ENCODE measurements at regions not wholly inside any gene's neighbourhood (a gene's known extent, or its start where the extent isn't known, plus 50 kb on each side); places are given as distances from the start of the nearest gene placed in this dataset.

DNA sequence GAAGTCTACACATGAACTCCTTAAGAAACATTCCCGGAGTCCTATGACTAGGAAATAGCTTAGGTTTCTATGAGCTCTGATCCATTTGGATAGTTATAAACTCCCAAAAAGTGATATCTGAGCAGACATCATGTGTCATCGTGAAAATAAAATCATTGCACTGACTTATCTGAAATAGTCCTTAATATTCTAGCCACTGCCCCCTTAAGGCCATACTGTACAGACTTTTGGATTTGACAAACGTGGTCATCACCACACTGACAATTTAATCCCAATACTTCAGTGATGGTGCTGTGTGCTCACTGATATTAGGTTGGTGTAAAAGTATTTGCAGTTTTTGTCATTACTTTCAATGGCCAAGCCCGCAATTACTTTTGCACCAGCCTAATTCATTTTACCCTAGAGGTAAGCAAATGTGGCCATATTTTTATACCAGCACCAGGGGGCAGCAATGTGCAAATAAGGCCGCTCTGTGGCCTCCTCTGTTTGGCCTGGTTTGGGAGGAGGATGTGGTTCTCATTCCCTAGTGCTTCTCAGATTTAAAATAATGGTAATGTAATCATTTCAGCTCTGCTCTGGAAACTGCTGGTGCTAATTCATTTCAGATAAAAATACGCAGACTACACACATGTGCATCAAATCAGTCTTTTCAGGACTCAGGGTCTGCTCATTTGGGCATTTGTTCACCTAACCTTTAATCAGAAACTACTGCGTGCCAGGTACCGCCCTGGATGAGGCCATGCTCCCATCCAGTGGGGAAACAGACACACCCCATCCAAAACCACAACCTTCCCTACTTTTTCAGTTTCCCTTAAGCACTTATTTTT is 196.4 kb upstream of the C1QTNF7 start:
- intact Hi-C loops (cut with DNase I): loop anchor here in 7 of 10 donors (1.0 to 10.0 kb wide), 4 partner anchors 163 to 423 kb away; partner anchors contain the start of gene FBXL5 (in 1 of the 7)
- Histone ChIP-seq H3K27ac (peak overlapping the region in 2 of 10 donors; percentile 17 to 50), H3K9me3 (no peaks in the 10 kb centered on the region), H3K4me3 (no peak overlapping the region), H3K4me1 (peaks cover 3 to 37% (median 27%) of the 10 kb centered on the region in 9 donors), H3K36me3 (no peaks in the 10 kb centered on the region), H3K27me3 (no peaks in the 10 kb centered on the region)
- TF ChIP-seq, protein P1, sequence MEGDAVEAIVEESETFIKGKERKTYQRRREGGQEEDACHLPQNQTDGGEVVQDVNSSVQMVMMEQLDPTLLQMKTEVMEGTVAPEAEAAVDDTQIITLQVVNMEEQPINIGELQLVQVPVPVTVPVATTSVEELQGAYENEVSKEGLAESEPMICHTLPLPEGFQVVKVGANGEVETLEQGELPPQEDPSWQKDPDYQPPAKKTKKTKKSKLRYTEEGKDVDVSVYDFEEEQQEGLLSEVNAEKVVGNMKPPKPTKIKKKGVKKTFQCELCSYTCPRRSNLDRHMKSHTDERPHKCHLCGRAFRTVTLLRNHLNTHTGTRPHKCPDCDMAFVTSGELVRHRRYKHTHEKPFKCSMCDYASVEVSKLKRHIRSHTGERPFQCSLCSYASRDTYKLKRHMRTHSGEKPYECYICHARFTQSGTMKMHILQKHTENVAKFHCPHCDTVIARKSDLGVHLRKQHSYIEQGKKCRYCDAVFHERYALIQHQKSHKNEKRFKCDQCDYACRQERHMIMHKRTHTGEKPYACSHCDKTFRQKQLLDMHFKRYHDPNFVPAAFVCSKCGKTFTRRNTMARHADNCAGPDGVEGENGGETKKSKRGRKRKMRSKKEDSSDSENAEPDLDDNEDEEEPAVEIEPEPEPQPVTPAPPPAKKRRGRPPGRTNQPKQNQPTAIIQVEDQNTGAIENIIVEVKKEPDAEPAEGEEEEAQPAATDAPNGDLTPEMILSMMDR (IDR thresholded peaks at IDR 0.05): peak; percentile 65 to 83 (median 71)
- peak; percentile 81 to 87 (median 82) for ATAC-seq
- DNase-seq: peak; percentile 44 to 86
- WGBS, 2 donors: 54 to 59% methylated on average over 8 of the region's 8 CpGs

DNA sequence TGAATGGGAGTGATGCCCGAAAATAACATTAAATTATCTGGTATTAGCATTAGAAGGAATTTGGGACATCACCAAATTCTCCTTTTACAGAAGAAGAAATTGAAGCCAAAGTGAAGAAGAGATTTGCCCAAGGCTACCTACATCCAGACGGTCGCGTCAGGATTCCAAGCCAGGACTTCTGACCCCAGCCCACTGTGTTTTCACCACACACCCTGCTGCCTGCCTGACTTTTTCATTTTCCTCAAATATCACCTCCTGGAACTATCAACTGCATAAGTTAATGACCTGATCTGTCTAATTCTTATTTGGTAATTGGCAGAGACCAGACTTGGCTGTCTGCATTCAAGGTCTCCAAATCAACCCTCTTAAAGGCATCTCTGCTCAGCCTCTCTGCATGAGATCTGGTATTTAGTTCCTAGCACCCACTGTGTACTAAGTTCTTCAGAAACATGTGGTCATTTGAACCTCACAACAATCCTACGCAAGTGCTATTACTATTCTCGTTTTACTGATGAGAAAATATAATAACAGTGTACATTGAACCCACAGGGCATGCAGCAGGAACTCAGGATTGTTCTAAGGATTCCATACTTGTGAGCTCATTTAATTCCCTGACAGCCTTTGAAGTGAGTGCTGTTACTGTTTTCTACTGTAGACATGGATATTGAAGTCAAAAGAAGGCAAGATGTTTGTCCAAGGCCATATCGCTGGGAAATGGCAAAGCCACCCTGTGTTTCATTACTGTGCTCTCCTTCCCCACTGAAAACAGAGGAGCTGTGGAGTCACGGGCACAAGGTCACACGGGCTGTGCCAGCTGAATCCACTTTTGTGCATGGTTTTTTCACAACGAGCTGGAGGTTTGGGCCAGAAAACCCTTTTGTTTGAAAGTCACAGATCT is 195.2 kb upstream of the C1QTNF7 start:
- peak in 2 of 8 donors; percentile 5 to 15 for ATAC-seq
- DNase-seq: no peak
- Histone ChIP-seq H3K27me3 (no peaks in the 10 kb centered on the region), H3K36me3 (no peaks in the 10 kb centered on the region), H3K27ac (peak overlapping the region in 8 of 10 donors; percentile 0 to 66 (median 47)), H3K4me1 (peaks cover 3 to 37% (median 27%) of the 10 kb centered on the region in 9 donors), H3K4me3 (no peak overlapping the region), H3K9me3 (no peaks in the 10 kb centered on the region)
- TF ChIP-seq, protein P1 (IDR thresholded peaks at IDR 0.05): no peak
- intact Hi-C loops (cut with DNase I): loop anchor here in 6 of 10 donors (2.0 to 10.0 kb wide), 3 partner anchors 162 to 422 kb away; partner anchors contain the start of gene FBXL5 (in 1 of the 6)
- WGBS, 2 donors: 62 to 67% methylated on average over 10 of the region's 10 CpGs

DNA sequence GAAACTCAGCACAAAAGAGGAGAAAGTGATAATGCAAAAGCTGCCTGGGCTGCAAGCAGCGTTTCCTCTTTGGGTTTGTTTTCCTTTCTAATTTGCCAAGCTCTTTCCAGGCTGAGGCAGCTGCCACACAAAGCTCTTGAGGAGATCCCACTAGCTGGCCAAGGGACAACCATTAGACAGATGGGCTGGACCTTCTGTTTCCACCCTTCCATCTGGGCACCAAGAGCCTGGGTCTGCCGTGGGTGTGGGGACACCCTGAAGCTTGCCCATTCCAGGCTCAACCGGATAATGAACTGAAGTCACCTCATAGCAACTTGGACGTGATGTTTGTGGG is 194.6 kb upstream of the C1QTNF7 start:
- no peak overlapping the region for H3K4me3 ChIP-seq
- TF ChIP-seq, protein P1 (IDR thresholded peaks at IDR 0.05): no peak
- ATAC-seq (peak in 7 of 8 donors; percentile 5 to 59 (median 22)), DNase-seq (no peak)
- H3K36me3 ChIP-seq: no peaks in the 10 kb centered on the region
- 47 to 58% methylated on average over 4 of the region's 4 CpGs for WGBS, 2 donors
- intact Hi-C loops (cut with DNase I): loop anchor here in 6 of 10 donors (2.0 to 10.0 kb wide), 3 partner anchors 162 to 422 kb away; partner anchors contain the start of gene FBXL5 (in 1 of the 6)
- H3K4me1 ChIP-seq: peaks cover 3 to 37% (median 27%) of the 10 kb centered on the region in 9 donors
- H3K9me3 ChIP-seq: no peaks in the 10 kb centered on the region
- peak overlapping the region in 8 of 10 donors; percentile 0 to 66 (median 47) for H3K27ac ChIP-seq
- no peaks in the 10 kb centered on the region for H3K27me3 ChIP-seq

DNA sequence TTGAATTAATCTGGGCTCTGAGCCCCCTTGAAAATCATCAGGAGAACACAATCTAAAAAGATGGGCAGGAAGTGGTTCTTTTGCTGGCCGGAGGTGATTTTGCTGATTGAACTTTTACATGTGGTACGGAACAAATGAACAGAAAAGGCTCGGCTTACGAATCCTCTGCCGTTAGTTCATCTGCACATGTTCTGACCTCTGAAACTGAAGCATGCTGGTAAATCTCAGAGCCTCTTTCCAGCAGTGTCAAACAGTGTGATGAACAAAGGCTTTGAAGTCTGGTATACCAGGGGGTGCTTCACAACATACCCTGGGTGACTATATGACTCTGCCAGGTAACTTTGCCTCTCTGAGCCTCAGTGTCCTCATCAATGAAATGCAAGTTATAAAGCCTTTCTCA is 194.2 kb upstream of the C1QTNF7 start:
- TF ChIP-seq, protein P1 (IDR thresholded peaks at IDR 0.05): no peak
- intact Hi-C loops (cut with DNase I): loop anchor here in 6 of 10 donors (2.0 to 10.0 kb wide), 3 partner anchors 161 to 421 kb away; partner anchors contain the start of gene FBXL5 (in 1 of the 6)
- Histone ChIP-seq H3K27me3 (no peaks in the 10 kb centered on the region), H3K4me3 (no peak overlapping the region), H3K9me3 (no peaks in the 10 kb centered on the region), H3K4me1 (peaks cover 3 to 41% (median 27%) of the 10 kb centered on the region in 9 donors), H3K27ac (peak overlapping the region in 8 of 10 donors; percentile 0 to 66 (median 47)), H3K36me3 (no peaks in the 10 kb centered on the region)
- ATAC-seq (peak in 1 of 8 donors; percentile 13), DNase-seq (no peak)
- 57 to 73% methylated on average over 5 of the region's 5 CpGs for WGBS, 2 donors
